NCI-H748 treated with DMSO at 0.1 percent for 48 hours (cell line): ENCODE measurements at regions not wholly inside any gene's neighbourhood (a gene's known extent, or its start where the extent isn't known, plus 50 kb on each side); places are given as distances from the start of the nearest gene placed in this dataset.

Experiments
- DNase-seq: peaks from one replicate; lab custom pipeline; 2025; lab: John Stamatoyannopoulos, UW

DNA sequence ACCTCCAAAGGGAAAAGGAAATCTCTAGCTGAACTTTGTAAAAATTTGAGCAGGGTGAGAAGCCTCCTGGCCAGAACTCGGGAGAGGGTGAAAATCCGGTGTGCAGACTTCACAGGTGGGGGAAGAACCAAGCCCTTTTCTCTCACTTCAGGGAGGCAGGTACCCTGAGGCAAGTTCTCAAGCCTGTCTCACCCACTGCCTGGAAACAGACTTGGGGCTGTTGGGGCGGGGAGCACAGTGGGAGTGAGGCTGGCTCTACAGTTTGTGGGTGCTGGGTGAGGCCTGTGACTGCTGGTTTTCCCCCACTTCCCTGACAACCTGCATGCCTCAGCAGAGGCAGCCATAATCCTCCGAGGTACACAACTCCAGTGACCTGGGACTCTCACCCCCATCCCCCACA lies 187.1 kb downstream of the KIF4B start:
- DNase-seq, result no peak

GRCh38 chr5:155211764-155212163 lies 198.2 kb downstream of the KIF4B start:
- DNase-seq, result no peak

- no peak for DNase-seq
These were observed 208.8 kb downstream of the KIF4B start for GRCh38 chr5:155222393-155222792.

DNA sequence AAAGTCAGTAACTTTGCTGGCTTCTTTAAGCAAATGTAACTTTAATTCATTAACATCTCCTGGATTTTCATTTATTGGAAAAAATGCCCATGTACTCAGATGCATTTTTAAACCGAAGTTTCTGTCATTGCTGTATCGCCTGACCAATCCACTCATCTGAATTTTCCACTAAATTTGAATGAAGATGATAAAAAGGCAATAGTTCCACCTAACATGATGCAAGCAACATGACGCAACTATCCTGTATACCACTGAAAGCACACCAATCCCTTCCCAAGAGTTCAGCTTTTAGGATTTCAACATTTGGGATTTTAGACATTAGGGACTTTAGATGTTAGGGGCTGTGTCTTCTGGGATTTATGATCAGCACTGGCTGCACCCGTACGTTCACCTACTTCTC lies 215.6 kb downstream of the KIF4B start:
- no peak for DNase-seq

GRCh38 chr5:155239803-155240202 lies 226.2 kb downstream of the KIF4B start:
- no peak for DNase-seq

DNA sequence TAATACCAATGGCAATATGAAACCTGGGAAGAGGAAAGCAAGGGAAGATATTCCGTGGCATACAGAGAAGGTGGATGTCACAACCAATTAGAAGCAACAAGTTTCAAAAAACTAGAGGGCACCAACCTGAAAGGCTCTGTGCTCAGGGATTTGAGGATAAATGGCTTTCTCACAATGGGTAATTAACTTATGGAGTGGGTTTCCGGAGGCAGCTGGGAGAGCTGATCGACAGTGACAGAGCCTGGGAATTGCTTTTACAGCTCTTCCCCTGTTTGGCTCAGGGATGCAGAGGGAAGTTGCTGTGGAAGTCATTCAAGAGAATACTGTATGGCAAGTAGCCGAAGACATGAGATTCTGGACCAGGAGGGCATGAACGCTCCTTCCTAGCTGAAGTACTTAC lies 237.0 kb downstream of the KIF4B start:
- peak; percentile 11 for DNase-seq

GRCh38 chr5:155252025-155252424 lies 238.5 kb downstream of the KIF4B start:
- DNase-seq, result no peak

DNA sequence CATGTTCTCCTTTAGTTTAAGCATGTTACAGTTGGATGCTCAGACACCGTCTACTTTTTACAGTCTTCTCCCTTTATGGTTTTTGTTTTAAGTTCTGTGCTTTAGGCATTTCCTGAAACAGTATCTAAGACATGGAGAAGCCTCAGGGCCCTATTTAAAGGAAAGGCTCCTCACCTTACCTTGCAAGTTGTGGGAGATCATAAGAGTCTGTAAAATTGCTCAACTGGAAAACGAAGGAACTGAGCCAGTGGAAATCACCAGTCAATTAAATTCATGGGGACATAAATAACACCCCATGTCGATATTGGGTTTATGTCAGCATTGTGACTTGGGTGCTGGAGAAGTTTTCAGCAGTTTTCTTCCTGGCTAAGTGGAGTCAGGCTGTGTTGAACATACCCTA lies 239.2 kb downstream of the KIF4B start:
- DNase-seq, result no peak

- DNase-seq, result no peak
These were observed 240.8 kb downstream of the KIF4B start for GRCh38 chr5:155254399-155254798.

- no peak for DNase-seq
These were observed 244.6 kb downstream of the KIF4B start for GRCh38 chr5:155258161-155258560.

- DNase-seq, result no peak
These were observed 246.1 kb downstream of the KIF4B start for GRCh38 chr5:155259648-155260047.

DNA sequence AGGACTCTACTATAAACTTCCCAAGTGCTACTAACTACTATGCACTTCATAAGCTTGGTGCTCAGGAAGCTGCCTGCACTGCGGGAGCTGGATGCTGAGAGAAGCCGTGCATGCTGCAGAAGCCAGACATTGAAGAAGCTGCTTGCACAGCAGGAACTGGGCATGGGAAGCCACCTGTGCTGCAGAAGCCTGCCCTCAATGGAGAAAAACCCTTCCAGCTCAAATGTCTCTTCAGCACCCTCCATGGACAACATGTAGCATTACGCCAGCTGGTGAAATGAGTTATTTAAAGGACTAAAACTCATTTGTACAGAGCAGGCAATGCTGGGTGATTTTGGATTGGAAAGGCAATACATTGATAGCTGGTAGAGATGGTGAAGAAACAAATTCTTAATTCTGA lies 247.2 kb downstream of the KIF4B start:
- DNase-seq, result peak; percentile 50

GRCh38 chr5:155263381-155263780 lies 249.8 kb downstream of the KIF4B start:
- DNase-seq, result no peak

DNA sequence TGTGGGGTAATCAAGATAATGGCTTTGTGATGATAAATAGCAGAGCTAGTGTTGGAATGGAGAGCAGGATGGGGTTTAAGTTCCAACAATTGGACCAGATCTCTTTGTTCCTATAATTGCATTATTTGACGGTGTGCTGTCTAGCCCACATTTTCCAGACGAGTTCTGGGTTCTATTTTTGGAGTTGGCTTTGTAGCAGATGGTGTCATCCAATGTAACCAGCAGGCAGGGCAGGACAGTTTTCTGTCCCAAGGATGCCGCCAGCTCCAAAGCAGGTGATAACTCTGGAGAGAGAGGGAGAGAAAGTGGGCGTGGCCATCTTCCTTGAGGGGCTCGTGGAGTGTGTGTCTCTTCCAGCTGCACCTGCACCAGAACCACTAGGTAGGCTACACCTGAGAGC lies 251.3 kb downstream of the KIF4B start:
- no peak for DNase-seq

DNA sequence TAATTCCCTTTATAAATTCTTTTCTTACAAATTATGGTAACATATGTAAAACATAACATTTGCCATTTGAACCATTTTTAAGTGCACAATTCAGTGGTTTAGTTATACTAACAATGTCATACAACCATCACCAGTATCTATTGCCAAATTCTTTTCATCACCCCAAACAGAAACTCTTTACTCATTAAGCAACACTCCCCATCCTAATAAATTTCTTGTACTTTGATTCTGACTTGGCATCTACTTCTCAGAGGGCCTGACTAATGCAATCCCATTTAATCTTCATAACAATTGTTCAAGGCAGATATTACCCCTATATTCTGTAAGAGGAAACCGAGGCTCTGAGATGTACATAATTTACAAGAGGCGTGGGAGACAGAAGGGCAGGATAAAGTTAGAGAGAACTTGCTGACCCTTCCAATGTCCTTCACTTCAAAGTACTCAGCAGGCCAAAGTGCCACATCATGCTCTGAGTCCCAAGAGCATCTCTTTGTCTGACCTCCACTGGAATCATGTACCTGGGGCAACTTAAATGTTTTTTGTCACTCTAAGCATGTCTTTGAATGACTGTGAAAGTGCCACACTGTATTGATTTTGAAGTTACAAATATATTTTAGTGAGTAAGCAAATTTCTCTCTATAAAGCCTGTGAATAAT lies 255.3 kb downstream of the KIF4B start:
- no peak for DNase-seq

DNA sequence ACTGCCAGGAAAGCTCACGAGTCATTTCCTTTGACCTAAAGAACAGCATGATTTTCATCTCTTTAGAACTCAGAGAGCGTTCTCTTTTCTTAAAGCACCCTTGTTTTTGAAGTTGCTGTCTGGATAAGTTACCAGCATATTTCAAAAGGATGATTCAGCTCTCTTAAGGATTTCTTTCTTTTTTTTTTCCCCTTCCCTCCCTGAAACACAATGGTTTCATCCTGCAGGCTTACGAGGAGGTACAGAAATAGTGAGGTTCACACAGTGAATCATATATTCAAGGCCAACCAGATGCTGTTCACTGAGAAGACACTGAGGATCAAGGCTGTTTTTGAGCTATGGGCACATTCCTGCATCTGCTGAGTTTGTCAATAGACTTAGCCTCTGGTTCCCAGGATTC lies 257.2 kb downstream of the KIF4B start:
- no peak for DNase-seq

DNA sequence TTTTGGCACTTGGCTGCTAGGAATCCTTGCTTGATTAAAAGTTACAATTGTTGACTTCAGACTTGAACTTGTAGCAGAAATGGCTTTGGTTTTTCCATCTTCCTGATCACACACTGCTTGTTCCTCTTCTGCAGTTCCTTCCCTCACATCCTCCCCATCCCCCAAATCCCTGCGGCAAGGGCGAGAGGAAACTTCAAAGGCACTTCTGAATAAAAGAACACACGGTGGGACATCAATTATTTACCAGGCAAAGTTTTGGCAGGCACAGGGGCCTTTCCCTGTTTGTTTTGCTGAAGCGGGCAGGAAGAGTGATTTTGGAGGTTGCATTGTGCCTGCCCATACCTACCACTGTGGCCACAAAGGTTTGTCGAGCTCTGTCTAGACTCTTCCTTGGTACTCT lies 260.9 kb downstream of the KIF4B start:
- DNase-seq, result no peak

DNA sequence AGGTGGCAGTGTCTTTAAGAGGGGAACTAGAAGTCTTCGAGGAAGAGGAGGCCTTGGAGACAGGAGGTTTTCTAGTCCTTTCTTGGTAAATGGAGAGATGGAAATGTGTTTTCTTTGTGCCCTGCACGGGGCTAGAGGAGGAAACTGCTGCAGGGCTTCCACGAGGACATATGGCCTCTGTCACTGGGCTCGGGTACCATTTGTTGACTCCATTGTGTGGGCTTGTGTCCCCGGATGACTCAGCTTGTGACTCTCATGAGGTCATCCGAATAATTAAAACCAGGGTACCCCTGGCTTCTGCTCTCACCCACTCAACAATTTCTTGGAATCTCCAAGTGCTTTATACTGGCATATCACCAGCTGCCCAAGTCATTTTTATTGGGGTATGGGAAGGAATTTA lies 261.7 kb downstream of the KIF4B start:
- no peak for DNase-seq

DNA sequence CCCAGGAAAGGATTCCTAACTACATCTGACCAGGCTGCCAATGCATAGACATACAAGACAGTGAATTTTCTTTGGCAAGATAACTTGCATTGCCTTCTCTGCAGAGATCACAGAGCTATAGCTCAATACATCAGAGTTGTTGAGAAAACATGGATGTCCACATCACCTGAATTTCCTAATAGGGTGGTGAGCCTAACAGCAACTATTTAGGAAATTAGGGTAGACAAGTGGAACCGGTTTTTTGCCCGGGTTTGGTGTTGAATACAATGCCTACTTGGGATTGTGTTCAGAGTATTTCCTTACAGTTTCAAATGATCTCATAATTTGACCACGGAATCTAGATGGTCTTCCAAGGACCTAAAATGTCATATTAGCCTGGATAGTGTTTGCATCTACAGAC lies 262.7 kb downstream of the KIF4B start:
- DNase-seq, result no peak

DNA sequence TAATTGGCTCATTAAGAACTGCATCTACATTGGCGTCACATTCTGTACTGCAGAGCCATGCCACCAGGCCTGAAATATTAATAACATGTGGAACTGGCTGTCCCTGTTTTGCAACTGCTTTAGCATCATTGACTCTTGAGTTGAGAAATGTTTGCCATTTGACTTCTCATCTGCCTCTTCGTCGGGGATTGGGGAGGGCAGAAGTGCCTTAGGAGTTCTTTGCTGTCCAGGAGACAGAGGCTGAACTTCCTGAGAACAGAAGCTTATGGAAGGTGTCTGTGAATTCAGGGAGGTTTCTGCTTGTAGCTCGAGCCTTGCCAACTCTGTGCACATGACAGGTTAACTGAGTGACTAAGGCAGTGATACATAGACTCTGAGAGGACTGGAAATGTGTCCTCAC lies 265.0 kb downstream of the KIF4B start:
- DNase-seq, result no peak

GRCh38 chr5:155282503-155283107 lies 269.1 kb downstream of the KIF4B start:
- DNase-seq, result no peak

DNA sequence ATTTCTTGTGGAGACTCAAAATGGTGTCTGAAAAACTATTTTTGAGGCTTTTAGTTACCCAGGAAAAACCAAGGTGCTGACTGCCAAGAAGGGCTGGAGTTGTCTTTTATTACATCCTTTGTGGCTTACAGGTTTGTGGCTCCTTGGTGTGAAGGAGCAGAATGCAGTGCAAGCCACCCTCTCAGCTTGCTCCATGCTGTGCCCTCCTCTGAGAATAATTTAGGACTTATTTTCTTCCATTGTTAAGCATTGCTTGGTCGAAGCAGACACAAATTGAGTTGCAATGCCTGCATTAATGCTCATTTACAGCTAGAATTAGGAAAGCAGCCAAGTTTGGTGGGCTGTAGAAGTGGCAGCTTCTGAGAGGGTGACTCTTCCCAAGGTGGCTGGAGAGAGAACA lies 272.2 kb downstream of the KIF4B start:
- no peak for DNase-seq

DNA sequence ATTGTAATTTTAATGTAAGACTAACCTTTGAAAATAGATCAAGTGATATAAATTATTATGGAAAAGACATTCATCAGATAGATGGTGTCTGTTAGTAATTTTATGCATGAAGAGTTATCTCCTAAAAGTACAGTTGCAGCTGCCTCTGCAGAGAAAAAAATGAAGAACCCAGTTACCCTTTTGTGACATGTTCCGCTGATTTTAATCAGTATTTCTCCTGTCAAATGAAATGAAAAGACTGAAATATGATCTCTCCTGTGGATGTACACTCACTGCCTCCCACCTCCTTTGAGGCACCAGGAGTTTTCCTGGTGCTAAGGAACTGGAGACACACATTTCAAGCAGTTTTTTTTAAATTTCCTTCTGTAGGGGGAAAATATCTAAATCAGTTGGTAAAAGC lies 277.4 kb downstream of the KIF4B start:
- DNase-seq, result no peak

DNA sequence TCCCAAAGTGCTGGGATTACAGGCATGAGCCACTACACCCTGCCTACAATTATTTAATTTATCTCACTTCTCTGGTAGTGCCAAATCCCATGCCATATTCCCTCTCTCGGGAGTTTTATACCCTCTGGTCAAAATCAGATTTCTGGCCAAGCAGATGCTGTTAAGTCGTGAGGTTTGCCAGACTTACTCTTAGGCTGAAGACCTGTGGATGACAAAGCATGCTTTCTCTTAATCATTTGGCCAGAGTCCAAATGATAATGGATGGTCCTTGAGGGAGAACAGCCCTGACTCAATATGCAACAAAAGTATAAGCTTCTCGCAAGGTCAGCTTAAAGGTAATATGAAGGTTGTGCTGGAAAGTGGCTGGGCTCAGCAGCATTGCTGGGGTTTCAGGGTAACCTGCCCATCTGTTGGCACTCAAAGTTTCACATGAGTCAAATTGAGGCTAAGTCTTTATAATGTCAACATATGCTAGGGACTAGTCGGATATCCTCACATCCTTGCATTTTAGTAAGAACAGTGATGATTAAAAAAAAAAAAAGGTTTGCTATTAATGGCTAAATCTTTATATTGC lies 280.1 kb downstream of the KIF4B start:
- DNase-seq, result peak; percentile 20
